Activated T-helper 1 cell treated with Interleukin-2 at 50 U/mL for 16 hours (primary cell): ENCODE measurements at regions not wholly inside any gene's neighbourhood (a gene's known extent, or its start where the extent isn't known, plus 50 kb on each side); places are given as distances from the start of the nearest gene placed in this dataset.
A peak's percentile ranks its signal among the peaks of the same experiment; 100 is the strongest.

ENCODE experiments used
- DNase-seq: peaks from one replicate; pipeline ENCODE4 v3.0.0-alpha.2; 2020; ENCODE audit warnings: low read depth

GRCh38 chr3:102183186-102183585 lies 251.6 kb upstream of the ZPLD1 start:
- no peak for DNase-seq

- DNase-seq = no peak
Measured at GRCh38 chr3:102183623-102184022, 251.2 kb upstream of the ZPLD1 start.

- DNase-seq = no peak
Measured at GRCh38 chr3:102189541-102189940, 245.3 kb upstream of the ZPLD1 start.

- DNase-seq = no peak
Measured at GRCh38 chr3:102189956-102190723, 244.7 kb upstream of the ZPLD1 start.

- no peak for DNase-seq
Measured at GRCh38 chr3:102192575-102192974, 242.2 kb upstream of the ZPLD1 start.

GRCh38 chr3:102193255-102193654 lies 241.6 kb upstream of the ZPLD1 start:
- DNase-seq = no peak

- DNase-seq = no peak
Measured at GRCh38 chr3:102194001-102194400, 240.8 kb upstream of the ZPLD1 start.

- no peak for DNase-seq
Measured at GRCh38 chr3:102194760-102195159, 240.1 kb upstream of the ZPLD1 start.

GRCh38 chr3:102195198-102195948 lies 239.4 kb upstream of the ZPLD1 start:
- DNase-seq = no peak

- DNase-seq = no peak
Measured at GRCh38 chr3:102200126-102200525, 234.7 kb upstream of the ZPLD1 start.

GRCh38 chr3:102200560-102200959 lies 234.3 kb upstream of the ZPLD1 start:
- DNase-seq = no peak

- no peak for DNase-seq
Measured at GRCh38 chr3:102205647-102206046, 229.2 kb upstream of the ZPLD1 start.

GRCh38 chr3:102206511-102207031 lies 228.2 kb upstream of the ZPLD1 start:
- DNase-seq = no peak

- no peak for DNase-seq
Measured at GRCh38 chr3:102207151-102207571, 227.7 kb upstream of the ZPLD1 start.

- no peak for DNase-seq
Measured at GRCh38 chr3:102215166-102215565, 219.6 kb upstream of the ZPLD1 start.

- DNase-seq = no peak
Measured at GRCh38 chr3:102223132-102223531, 211.7 kb upstream of the ZPLD1 start.

GRCh38 chr3:102224171-102224570 lies 210.6 kb upstream of the ZPLD1 start:
- DNase-seq = no peak

GRCh38 chr3:102225005-102225404 lies 209.8 kb upstream of the ZPLD1 start:
- DNase-seq = no peak

- DNase-seq = no peak
Measured at GRCh38 chr3:102225407-102226132, 209.2 kb upstream of the ZPLD1 start.

- no peak for DNase-seq
Measured at GRCh38 chr3:102226463-102226862, 208.4 kb upstream of the ZPLD1 start.

GRCh38 chr3:102229062-102229655 lies 205.7 kb upstream of the ZPLD1 start:
- DNase-seq = peak; percentile 54

- DNase-seq = no peak
Measured at GRCh38 chr3:102230057-102230456, 204.8 kb upstream of the ZPLD1 start.
